Ectodermal cell (in vitro differentiated cells): ENCODE measurements at regions not wholly inside any gene's neighbourhood (a gene's known extent, or its start where the extent isn't known, plus 50 kb on each side); places are given as distances from the start of the nearest gene placed in this dataset.
"Not testable (repeated sequence)": the region's sequence is repeated elsewhere in the genome, so short reads cannot be mapped to it uniquely, and the experiment has no call there.

Experiments used
- H3K27ac ChIP-seq: 2 replicates; pipeline ENCODE4 v1.7.0; 2013; ENCODE audit warnings: mild to moderate bottlenecking, low read depth, low read length; ENCODE audit not compliant: insufficient read depth, poor library complexity, severe bottlenecking
- H3K27me3 ChIP-seq: 2 replicates; pipeline ENCODE4 v1.7.0; 2013; ENCODE audit warnings: mild to moderate bottlenecking, low read length; ENCODE audit not compliant: insufficient read depth, control insufficient read depth, poor library complexity, severe bottlenecking
- H3K36me3 ChIP-seq: one replicate; pipeline ENCODE4 v1.7.0; 2013; ENCODE audit warnings: low read length; ENCODE audit not compliant: control insufficient read depth, insufficient read depth
- H3K4me1 ChIP-seq: one replicate; pipeline ENCODE4 v1.7.0; 2013; ENCODE audit warnings: low read length; ENCODE audit not compliant: control insufficient read depth, insufficient read depth
- H3K4me3 ChIP-seq: 2 replicates; pipeline ENCODE4 v1.7.0; 2013; ENCODE audit warnings: low read depth, low read length, control low read depth; ENCODE audit not compliant: insufficient read depth
- H3K9me3 ChIP-seq: 2 replicates; pipeline ENCODE4 v1.7.0; 2013; ENCODE audit warnings: mild to moderate bottlenecking, low read length, moderate library complexity; ENCODE audit not compliant: control insufficient read depth
- WGBS, 2 experiments: methylation state at CpG; one replicate each; pipeline ENCODE4 v1.1.7; 2013; ENCODE audit warnings: missing lambda C conversion rate in 2 of 2; 5-methylcytosine and 5-hydroxymethylcytosine counted together

DNA sequence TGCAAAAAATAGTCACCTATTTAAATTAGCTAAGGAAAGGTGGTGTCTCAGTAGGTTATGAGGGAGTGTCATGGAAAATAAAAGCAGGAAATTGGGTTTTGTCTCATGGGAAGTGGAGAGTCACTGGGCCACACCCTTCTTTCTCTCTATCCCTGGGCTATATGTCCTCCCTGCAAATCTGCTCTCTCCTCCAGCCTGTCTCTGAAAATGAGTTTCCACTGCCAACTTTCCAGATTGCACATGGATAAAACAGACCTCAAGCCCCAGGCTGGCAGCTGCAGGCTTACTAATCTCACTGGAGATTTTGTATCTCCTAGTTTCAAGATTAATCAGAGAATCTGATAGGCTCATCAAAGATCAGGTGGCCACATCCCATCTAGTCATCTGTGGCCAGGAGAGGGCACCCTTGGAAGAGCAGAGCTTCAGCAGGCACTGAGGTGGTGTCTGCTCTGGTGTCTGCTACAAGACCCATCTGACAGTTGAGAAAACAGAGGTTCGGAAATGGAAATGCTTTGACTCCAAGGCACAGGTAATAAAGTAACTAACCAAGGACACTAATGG, 178.9 kb downstream of the MSX2 start:
- H3K9me3 ChIP-seq: no peaks in the 10 kb centered on the region
- peaks cover 4% of the 10 kb centered on the region for H3K27me3 ChIP-seq
- 93 to 100% methylated on average over 1 of the region's 1 CpG for WGBS, 2 experiments
- no peaks in the 10 kb centered on the region for H3K36me3 ChIP-seq
- H3K27ac ChIP-seq: no peak overlapping the region
- H3K4me1 ChIP-seq: no peaks in the 10 kb centered on the region
- no peak overlapping the region for H3K4me3 ChIP-seq

DNA sequence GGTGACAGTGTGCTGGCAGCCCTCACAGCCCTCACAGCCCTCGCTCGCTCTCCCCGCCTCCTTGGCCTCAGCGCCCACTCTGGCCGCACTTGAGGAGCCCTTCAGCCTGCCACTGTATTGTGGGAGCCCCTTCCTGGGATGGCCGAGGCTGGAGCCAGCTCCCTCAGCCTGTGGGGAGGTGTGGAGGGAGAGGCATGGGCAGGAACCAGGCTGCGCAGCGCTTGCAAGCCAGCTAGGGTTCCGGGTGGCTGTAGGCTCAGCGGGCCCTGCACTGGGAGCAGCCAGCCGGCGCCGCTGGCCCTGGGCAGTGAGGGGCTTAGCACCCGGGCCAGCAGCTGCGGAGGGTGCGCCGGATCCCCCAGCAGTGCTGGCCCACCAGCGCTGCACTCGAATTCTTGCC, 177.0 kb downstream of the MSX2 start:
- Histone ChIP-seq H3K27ac (no peak overlapping the region), H3K4me1 (no peaks in the 10 kb centered on the region), H3K27me3 (no peaks in the 10 kb centered on the region), H3K36me3 (no peaks in the 10 kb centered on the region), H3K9me3 (no peaks in the 10 kb centered on the region), H3K4me3 (no peak overlapping the region)
- WGBS, 2 experiments: 94 to 96% methylated on average over 19 of the region's 19 CpGs

DNA sequence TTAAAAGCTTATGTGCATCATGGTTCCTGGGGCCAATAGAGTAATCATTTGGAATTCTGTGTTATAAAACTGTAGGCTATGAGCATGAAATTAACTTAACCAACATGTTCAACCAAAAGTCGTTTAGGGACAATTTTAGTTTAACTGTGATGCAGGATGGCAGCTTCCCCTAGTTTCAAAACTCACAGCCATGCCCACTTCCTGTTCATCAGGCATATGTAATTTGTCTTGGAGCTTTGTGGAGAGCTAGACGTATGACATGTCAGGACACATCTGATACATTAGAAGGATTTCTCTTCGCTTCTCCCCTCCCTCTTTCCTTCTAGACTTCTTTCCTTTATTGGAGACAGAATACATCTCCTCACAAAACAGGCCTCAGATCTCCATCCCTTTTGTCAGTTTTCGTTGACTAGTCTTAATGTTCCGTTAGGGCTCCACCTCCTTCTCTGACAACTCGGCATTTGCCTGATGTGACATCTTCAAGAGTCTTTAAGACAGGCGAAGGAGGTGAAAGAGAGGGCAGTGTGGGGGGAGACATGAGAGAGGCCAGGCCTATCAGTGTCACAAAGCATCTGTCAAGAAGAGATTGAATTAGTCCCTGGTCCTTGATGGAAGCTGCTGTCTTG, 176.0 kb downstream of the MSX2 start:
- no peaks in the 10 kb centered on the region for H3K27me3 ChIP-seq
- no peaks in the 10 kb centered on the region for H3K9me3 ChIP-seq
- H3K4me1 ChIP-seq: no peaks in the 10 kb centered on the region
- no peak overlapping the region for H3K4me3 ChIP-seq
- no peaks in the 10 kb centered on the region for H3K36me3 ChIP-seq
- 83 to 90% methylated on average over 7 of the region's 7 CpGs for WGBS, 2 experiments
- no peak overlapping the region for H3K27ac ChIP-seq

DNA sequence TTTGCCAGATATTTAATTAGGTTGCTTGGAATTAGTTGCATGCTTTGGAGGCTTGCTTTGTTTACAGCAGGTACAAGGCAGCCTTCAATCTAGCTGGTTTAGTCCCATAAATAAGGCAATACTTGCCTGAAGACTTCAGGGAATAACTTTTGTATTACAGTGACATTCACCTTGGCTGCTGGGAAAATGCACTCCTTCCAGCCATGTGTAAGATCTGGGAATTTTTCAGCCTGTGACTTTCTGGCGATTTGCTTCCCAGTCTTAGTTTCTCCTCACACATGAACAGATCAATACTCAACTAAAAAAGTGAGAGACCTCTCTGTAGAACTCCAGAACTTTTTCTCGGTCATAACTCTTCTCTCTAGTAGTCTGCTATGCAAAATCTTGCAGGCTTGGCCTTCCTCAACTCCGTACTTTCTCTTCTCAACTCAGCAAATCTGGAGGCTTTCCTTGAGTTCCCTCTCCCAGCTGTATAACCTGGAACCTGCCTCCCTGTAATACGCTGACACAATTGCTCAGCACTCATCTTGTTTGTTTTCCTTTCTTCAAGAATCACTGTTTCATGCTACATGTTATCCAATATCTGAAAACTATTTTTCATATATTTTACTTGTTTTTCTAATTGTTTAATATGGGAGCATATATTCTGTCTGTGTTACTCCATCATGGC, 173.0 kb downstream of the MSX2 start:
- Histone ChIP-seq H3K9me3 (no peaks in the 10 kb centered on the region), H3K27me3 (no peaks in the 10 kb centered on the region), H3K4me1 (no peaks in the 10 kb centered on the region), H3K4me3 (no peak overlapping the region), H3K36me3 (no peaks in the 10 kb centered on the region), H3K27ac (no peak overlapping the region)
- 90 to 93% methylated on average over 4 of the region's 4 CpGs for WGBS, 2 experiments

DNA sequence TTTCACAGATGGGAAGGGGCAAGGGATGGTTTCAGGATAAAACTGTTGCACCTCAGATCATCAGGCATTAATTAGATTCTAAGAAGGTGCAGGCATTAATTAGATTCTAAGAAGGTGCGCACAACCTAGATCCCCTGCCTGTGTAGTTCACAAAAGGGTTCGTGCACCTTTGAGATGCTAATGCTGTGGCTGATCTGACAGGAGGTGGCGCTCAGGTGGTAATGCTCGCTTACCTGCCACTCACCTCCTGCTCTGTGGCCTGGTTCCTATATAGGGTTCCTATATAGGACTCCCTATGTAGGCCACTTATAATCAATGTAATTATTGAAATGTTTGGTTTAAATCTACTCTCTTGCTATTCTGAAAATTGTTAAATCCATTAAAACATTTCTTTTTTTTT, 171.0 kb downstream of the MSX2 start:
- Histone ChIP-seq H3K36me3 (no peaks in the 10 kb centered on the region), H3K4me1 (no peaks in the 10 kb centered on the region), H3K9me3 (no peaks in the 10 kb centered on the region), H3K4me3 (no peak overlapping the region), H3K27me3 (no peaks in the 10 kb centered on the region), H3K27ac (no peak overlapping the region)
- WGBS, 2 experiments: 46 to 67% methylated on average over 4 of the region's 4 CpGs

DNA sequence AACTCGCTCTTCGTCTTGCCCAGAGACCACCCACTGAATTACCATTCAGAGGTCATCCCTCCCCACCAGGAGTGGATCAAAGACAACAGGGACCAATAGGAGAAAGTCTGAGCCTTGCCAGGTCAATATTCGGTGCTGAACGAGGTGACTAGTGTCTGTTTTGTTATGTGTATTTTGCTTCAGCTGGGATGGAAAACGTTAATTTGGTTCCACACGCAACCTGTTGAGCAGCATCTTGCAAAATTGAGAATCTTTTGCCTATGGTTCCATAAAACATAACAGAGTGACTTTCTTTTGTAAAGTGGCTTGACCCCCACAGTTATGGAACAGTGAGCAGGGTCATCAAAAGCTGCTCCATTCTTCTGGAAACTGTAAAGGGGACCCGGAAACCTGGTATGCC, 168.4 kb downstream of the MSX2 start:
- Histone ChIP-seq H3K27me3 (no peaks in the 10 kb centered on the region), H3K4me3 (no peak overlapping the region), H3K9me3 (no peaks in the 10 kb centered on the region), H3K27ac (no peak overlapping the region), H3K4me1 (no peaks in the 10 kb centered on the region), H3K36me3 (no peaks in the 10 kb centered on the region)
- 88 to 90% methylated on average over 7 of the region's 7 CpGs for WGBS, 2 experiments

DNA sequence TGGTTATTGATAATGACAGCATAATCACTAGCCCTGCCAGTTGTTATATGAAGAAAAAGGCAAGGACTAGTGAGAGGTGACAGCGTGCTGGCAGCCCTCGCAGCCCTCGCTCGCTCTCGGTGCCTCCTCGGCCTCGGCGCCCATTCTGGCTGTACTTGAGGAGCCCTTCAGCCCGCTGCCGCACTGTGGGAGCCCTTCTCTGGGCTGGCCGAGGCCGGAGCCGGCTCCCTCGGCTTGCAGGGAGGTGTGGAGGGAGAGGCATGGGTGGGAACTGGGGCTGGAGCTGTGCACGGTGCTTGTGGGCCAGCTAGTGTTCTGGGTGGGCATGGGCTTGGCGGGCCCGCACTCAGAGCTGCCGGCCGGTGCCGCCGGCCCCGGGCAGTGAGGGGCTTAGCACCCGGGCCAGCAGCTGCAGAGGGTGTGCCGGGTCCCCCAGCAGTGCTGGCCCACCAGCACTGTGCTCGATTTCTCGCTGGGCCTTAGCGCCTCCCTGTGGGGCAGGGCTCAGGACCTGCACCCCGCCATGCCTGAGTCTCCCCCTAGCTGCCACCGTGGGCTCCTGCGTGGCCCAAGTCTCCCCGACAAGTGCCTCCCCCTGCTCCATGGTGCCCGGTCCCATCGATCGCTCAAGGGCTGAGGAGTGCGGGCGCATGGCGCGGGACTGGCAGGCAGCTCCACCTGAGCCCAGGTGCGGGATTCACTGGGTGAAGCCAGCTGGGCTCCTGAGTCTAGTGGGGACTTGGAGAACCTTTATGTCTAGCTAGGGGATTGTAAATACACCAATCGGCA, 156.2 kb downstream of the MSX2 start:
- H3K4me1 ChIP-seq, H3K4me3 ChIP-seq, H3K9me3 ChIP-seq, H3K27me3 ChIP-seq, H3K36me3 ChIP-seq, H3K27ac ChIP-seq: not testable (repeated sequence)
- 93 to 94% methylated on average over 40 of the region's 40 CpGs for WGBS, 2 experiments

DNA sequence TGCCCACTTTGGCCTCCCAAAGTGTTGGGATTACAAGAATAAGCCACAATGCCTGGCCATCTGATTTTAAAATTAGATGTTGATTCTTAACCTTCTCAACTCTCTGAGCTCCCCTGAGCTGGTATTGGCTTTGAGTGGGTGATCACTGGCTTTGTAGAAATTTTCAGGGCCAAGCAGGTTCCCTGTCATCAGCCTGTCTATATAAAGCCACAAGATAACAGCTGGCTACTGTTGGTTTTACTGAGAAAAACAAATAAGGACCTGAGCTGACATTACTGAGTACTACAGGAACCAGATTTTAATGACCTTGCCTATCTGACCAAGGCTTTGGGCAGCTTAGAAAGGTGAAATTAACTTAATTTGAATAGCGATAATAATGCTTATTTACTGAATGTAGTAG, 153.6 kb downstream of the MSX2 start:
- Histone ChIP-seq H3K4me3 (no peak overlapping the region), H3K36me3 (no peaks in the 10 kb centered on the region), H3K27ac (no peak overlapping the region), H3K27me3 (no peaks in the 10 kb centered on the region), H3K4me1 (no peaks in the 10 kb centered on the region), H3K9me3 (no peaks in the 10 kb centered on the region)
- 96 to 100% methylated on average over 1 of the region's 1 CpG for WGBS, 2 experiments

DNA sequence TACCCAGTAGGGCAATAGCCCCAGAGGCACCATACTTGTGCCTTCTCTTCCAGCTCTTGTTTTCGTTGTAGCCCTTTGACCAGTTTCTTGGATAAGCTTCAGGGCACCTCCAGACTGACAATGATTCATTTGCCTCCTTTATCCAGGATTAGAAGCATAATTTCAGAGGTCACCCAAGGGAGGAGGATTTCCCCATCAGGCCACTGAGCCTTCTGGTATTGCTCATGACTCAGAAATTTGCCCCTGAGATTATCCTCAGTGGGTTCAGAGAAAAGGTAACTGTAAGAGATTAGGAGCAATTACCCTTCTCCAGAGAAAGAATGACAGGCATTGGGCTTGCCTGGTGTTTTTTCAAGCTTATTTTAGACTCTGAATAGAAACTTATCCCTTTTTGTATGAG, 147.9 kb downstream of the MSX2 start:
- H3K9me3 ChIP-seq: no peaks in the 10 kb centered on the region
- no peaks in the 10 kb centered on the region for H3K36me3 ChIP-seq
- H3K27ac ChIP-seq: no peak overlapping the region
- WGBS, 2 experiments: 83 to 91% methylated on average over 1 of the region's 1 CpG
- H3K4me3 ChIP-seq: no peak overlapping the region
- peaks cover 5% of the 10 kb centered on the region for H3K4me1 ChIP-seq
- H3K27me3 ChIP-seq: no peaks in the 10 kb centered on the region

DNA sequence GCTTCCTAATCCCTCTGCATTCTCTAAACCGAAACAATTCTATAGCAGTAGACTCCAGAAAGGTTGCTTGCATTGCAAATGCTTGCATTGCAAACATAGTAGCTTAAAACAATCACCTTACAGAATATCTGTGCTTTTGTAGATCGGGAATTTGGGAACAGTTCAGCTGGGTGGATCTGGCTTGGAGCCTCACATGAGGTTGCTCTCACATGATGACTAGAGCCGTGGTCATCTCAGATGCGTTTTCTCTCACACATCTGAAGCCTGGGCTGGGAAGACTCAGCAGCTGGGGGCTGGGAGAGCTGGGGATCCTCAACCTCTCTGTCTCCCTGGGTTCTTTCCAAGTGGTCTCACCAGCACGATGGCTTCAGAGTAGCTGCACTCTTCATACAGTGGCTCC, 127.8 kb downstream of the MSX2 start:
- H3K27me3 ChIP-seq: no peaks in the 10 kb centered on the region
- 91% methylated on average over 5 of the region's 5 CpGs for WGBS, 2 experiments
- H3K36me3 ChIP-seq: no peaks in the 10 kb centered on the region
- no peak overlapping the region for H3K4me3 ChIP-seq
- H3K9me3 ChIP-seq: peaks cover 4% of the 10 kb centered on the region
- no peaks in the 10 kb centered on the region for H3K4me1 ChIP-seq
- H3K27ac ChIP-seq: no peak overlapping the region
